Prostate gland (tissue), 2 donors: ENCODE measurements at regions not wholly inside any gene's neighbourhood (a gene's known extent, or its start where the extent isn't known, plus 50 kb on each side); places are given as distances from the start of the nearest gene placed in this dataset.

Experiments
- POLR2A ChIP-seq: fragments of 450-650 bp; IDR thresholded peaks from one replicate; pipeline ENCODE4 v1.6.1; 2016; ENCODE audit warnings: antibody characterized with exemption, mild to moderate bottlenecking
- TF ChIP-seq, protein P1 (sequence below), 4 experiments: fragments of 200-600 bp in 2 of 4; fragments of 450-650 bp in 2 of 4; sonication (generic) in 2 of 4; IDR thresholded peaks; 1 replicate in 3 of 4; 2 replicates in 1 of 4; pipeline ENCODE4 v1.5.1; 2016 to 2019; ENCODE audit warnings: antibody characterized with exemption in 4 of 4, mild to moderate bottlenecking in 2 of 4, moderate library complexity in 2 of 4

DNA sequence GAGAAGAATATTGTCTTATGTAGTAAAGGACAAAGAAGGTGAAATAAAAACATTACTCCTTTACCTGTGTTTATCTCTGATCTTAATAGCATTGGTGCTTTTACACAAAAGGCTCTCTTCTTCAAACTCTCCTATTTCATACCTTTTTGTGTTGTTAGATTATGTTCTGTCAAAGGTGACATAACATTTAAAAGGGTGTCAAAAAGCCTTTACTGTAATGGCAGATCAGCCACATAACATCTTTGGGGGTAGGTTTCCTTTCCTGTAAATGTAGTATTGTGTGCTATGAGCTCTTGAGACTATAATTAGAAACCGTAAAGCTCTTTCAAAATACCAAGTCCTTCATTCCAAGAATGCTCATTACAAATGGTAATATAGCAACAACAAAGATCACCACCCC lies 400.1 kb downstream of the LNPK start:
- TF ChIP-seq, protein P1, sequence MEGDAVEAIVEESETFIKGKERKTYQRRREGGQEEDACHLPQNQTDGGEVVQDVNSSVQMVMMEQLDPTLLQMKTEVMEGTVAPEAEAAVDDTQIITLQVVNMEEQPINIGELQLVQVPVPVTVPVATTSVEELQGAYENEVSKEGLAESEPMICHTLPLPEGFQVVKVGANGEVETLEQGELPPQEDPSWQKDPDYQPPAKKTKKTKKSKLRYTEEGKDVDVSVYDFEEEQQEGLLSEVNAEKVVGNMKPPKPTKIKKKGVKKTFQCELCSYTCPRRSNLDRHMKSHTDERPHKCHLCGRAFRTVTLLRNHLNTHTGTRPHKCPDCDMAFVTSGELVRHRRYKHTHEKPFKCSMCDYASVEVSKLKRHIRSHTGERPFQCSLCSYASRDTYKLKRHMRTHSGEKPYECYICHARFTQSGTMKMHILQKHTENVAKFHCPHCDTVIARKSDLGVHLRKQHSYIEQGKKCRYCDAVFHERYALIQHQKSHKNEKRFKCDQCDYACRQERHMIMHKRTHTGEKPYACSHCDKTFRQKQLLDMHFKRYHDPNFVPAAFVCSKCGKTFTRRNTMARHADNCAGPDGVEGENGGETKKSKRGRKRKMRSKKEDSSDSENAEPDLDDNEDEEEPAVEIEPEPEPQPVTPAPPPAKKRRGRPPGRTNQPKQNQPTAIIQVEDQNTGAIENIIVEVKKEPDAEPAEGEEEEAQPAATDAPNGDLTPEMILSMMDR (IDR thresholded peaks at IDR 0.05) = no peak
- no peak for TF ChIP-seq POLR2A
